WTC11 (cell line): ENCODE measurements at regions not wholly inside any gene's neighbourhood (a gene's known extent, or its start where the extent isn't known, plus 50 kb on each side); places are given as distances from the start of the nearest gene placed in this dataset.
"Not testable (repeated sequence)": the region's sequence is repeated elsewhere in the genome, so short reads cannot be mapped to it uniquely, and the experiment has no call there.

Source experiments
- E2F5 ChIP-seq: sonication (generic); formaldehyde crosslinking; IDR thresholded peaks from 2 replicates; pipeline ENCODE4 v1.8.1; 2022; ENCODE audit warnings: mild to moderate bottlenecking, moderate library complexity, missing genetic modification reagents
- GRHL2 ChIP-seq: fragments of 250-450 bp; sonication (Bioruptor Pico); IDR thresholded peaks from 2 replicates; pipeline ENCODE4 v1.8.0; 2022; ENCODE audit warnings: mild to moderate bottlenecking, moderate library complexity; ENCODE audit not compliant: insufficient replicate concordance, severe bottlenecking
- NR2C2 ChIP-seq: sonication (generic); formaldehyde crosslinking; IDR thresholded peaks from 2 replicates; pipeline ENCODE4 v1.8.0; 2022; ENCODE audit warnings: mild to moderate bottlenecking, missing genetic modification reagents
- RELA ChIP-seq: sonication (generic); formaldehyde crosslinking; IDR thresholded peaks from 2 replicates; pipeline ENCODE4 v1.8.1; 2022; ENCODE audit warnings: missing genetic modification reagents, mild to moderate bottlenecking, borderline replicate concordance
- TP53 ChIP-seq: sonication (generic); formaldehyde crosslinking; IDR thresholded peaks from 2 replicates; pipeline ENCODE4 v1.8.1; 2023; ENCODE audit warnings: mild to moderate bottlenecking, missing genetic modification reagents
- USF2 ChIP-seq: sonication (generic); formaldehyde crosslinking; IDR thresholded peaks from 2 replicates; pipeline ENCODE4 v1.8.1; 2023; ENCODE audit warnings: mild to moderate bottlenecking, missing genetic modification reagents, moderate library complexity
- TF ChIP-seq, protein P1 (sequence below): fragments of 200-600 bp; IDR thresholded peaks from 2 replicates; pipeline ENCODE4 v1.8.0; 2022; ENCODE audit warnings: antibody characterized with exemption

DNA sequence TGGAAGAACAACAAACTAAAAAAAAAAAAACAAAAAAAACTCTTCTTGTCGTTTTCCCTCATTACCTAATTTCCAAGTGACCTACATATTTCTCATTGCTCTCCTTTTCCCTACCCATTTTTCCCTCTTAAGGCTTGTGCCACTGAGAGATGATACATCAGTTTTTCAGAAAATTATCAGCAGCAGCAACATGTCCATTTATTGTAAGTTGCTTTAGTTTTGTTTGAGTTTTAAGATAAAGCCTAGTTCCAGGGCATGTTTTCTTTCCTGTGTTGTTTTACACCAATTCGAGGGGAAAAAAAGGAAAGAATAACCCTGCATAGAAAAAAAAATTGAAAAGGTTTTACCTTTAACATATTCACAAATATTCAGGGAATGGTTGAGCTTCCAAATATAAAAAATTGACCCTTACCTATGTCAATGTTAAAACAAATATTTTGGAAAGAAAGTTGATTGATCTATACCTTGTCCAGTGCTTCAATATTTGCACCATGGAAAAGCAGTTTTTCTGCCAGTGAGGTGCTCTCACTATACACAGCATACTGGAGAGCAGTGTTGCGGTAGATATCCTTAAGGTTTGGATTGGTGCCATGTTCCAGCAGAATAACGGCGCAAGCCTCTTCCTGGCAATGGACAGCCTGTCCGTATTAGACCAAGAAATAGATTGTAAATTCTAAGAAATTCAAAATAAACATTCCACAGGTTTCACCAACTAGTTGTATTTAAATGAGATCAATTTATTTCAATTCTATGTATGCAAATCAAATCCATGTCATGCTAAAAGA, 537.9 kb upstream of the DEFB115 start:
- not testable (repeated sequence) for TF ChIP-seq GRHL2 (CRISPR knock-in tag); NR2C2 (CRISPR knock-in tag); USF2 (CRISPR knock-in tag); RELA; E2F5; TP53
- TF ChIP-seq, protein P1, sequence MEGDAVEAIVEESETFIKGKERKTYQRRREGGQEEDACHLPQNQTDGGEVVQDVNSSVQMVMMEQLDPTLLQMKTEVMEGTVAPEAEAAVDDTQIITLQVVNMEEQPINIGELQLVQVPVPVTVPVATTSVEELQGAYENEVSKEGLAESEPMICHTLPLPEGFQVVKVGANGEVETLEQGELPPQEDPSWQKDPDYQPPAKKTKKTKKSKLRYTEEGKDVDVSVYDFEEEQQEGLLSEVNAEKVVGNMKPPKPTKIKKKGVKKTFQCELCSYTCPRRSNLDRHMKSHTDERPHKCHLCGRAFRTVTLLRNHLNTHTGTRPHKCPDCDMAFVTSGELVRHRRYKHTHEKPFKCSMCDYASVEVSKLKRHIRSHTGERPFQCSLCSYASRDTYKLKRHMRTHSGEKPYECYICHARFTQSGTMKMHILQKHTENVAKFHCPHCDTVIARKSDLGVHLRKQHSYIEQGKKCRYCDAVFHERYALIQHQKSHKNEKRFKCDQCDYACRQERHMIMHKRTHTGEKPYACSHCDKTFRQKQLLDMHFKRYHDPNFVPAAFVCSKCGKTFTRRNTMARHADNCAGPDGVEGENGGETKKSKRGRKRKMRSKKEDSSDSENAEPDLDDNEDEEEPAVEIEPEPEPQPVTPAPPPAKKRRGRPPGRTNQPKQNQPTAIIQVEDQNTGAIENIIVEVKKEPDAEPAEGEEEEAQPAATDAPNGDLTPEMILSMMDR = not testable (repeated sequence)
